ENCODE measurements at regions not wholly inside any gene's neighbourhood (a gene's known extent, or its start where the extent isn't known, plus 50 kb on each side); places are given as distances from the start of the nearest gene placed in this dataset.

DNA sequence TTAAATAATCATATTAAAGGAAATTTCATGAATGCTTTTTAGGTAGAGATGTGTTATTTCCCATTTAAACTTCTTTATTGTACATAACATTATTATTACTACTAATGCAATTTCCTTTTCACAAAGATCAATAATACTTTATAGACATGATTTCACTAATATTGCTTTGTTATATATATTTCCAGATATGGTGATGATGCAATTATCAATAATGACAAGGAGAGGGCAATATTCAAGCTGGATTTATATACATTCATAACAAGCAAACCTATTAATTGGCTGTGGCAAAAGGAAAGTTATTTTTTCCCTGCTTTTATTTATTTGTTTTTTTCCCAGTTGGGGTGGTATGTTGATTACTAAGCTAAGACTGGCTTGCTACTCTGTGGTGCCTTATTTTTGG lies 113.5 kb downstream of the RAP2B start:
- TF ChIP-seq CTCF (IDR thresholded peaks at IDR 0.05): no peak

DNA sequence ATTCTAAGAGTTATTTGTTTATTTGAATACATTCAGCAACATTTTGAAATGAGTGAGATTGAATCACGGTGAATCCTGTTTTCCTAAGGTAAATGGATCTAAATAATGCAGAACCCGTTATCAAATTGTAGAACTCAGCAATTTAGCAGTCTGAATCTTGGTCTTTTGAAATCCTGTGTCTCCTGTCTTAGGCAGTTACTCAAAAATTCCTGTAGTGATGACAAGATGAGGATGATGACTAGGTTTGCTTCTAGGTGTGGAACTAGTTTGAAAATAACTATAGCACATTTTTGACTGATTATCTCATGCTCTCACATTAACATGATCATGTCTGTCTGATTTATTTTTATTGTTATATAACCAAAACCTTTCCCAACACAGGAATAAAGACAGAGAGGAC lies 115.0 kb downstream of the RAP2B start:
- no peak for TF ChIP-seq CTCF (IDR thresholded peaks at IDR 0.05)

DNA sequence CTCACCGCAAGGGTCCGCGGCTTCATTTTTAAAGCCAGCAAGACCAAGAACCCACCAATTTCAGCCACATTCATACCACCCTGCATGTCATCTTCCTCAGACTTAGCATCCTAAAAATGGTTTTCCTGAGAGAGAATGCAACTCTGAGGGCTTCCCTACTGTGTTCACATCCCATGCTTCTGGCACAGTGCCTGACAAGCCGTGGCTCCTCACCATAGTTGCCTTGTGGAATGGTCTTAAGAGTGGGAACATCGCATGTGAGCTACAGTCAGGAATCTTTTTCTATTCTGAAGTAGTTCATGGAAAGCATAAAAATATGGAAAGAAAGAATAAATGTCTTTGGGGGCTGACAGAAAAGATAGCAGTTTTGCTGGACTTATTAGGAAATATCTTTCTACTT lies 120.3 kb downstream of the RAP2B start:
- no peak for TF ChIP-seq CTCF (IDR thresholded peaks at IDR 0.05)

DNA sequence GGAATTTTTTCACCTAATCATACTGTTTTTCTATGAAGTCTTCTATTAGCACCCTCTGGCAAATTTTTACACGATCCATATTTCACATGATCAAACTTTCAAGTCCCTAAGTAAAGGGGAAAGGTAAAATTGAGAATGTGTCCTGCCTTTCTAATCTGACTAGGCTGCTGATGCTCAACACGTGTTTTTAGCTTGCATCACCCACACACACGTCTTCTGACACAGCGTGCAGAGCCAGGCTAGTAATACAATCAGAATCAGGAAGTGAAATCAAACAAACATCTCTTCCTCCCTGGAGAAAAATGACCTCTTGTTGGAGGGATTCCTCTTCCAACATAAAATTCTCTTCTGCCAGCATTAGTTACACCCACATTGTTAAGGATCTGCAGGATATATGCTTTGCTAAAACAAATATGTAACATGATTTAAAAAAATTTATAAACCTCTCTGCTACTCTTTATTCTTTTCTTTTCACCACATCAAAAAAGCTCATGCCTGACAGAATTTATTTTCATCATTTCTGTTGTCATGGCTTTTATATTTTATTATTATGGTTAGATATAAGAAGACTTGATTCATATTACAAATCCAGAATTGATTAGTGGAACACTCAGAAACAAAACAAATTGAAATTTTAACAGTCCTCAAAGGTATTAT lies 122.4 kb downstream of the RAP2B start:
- no peak for TF ChIP-seq CTCF (IDR thresholded peaks at IDR 0.05)

- TF ChIP-seq CTCF (IDR thresholded peaks at IDR 0.05): no peak
These were observed 123.2 kb downstream of the RAP2B start for GRCh38 chr3:153285194-153285641.

DNA sequence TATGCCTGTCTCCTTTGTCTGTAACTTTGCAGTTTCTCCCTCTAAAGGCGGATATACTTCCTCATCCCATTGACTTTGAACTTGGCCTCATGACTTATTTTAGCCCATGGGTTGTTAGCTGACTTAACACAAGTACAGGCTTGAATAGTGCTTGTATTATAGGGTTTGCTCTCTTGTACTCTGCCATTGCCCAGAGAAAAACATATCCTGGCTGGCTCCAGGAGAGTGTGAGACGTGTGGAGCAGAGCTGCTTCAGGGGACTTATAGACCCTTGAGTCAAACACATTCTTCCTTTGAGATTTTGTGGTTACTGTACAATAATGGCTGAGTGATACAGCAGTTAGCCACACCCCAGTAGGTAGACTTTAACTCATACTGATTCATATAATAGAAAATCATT lies 124.0 kb downstream of the RAP2B start:
- TF ChIP-seq CTCF (IDR thresholded peaks at IDR 0.05): no peak

GRCh38 chr3:153287017-153287416 lies 125.0 kb downstream of the RAP2B start:
- TF ChIP-seq CTCF (IDR thresholded peaks at IDR 0.05): no peak

GRCh38 chr3:153289334-153289808 lies 127.3 kb downstream of the RAP2B start:
- TF ChIP-seq CTCF (IDR thresholded peaks at IDR 0.05): no peak

Measured in LNCAP (cell line).